ENCODE measurements at regions not wholly inside any gene's neighbourhood (a gene's known extent, or its start where the extent isn't known, plus 50 kb on each side); places are given as distances from the start of the nearest gene placed in this dataset.

DNA sequence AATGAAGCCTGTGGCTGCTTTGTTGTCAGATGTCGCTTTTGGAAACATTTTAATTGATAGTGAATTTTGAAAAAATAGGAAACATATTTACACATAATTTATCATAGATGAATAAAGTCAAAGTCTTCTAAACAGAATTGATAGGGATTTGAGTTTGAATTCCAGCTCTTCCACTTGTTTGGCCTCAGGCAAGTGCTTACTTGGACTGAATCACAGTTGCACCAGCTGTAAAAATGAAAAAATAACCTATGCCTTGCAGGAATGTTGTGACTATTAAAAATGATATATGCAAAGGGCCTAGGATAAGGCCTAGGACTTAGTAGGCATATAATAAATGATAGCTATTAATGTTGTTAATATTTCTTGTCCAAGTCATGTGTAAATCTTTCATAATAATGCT lies 618.5 kb upstream of the MMS22L start:
- DNase-seq: no peak
- H3K36me3 Mint-ChIP-seq (ENCODE audit: insufficient read depth, unreplicated experiment): no peaks in the 10 kb centered on the region
- intact Hi-C loops (cut with micrococcal nuclease; ENCODE audit: unreplicated experiment): no loop called here
- CTCF ChIA-PET: no interaction called here
- H3K4me1 Mint-ChIP-seq (ENCODE audit: low read depth, unreplicated experiment): no peaks in the 10 kb centered on the region
- H3K27ac Mint-ChIP-seq (ENCODE audit: unreplicated experiment): no peak overlapping the region
- BruUV-seq (replicated peaks): no TSS peak
- H3K9me3 Mint-ChIP-seq (ENCODE audit: low read depth, unreplicated experiment): peaks cover 3% of the 10 kb centered on the region
- TF ChIP-seq, protein P1, sequence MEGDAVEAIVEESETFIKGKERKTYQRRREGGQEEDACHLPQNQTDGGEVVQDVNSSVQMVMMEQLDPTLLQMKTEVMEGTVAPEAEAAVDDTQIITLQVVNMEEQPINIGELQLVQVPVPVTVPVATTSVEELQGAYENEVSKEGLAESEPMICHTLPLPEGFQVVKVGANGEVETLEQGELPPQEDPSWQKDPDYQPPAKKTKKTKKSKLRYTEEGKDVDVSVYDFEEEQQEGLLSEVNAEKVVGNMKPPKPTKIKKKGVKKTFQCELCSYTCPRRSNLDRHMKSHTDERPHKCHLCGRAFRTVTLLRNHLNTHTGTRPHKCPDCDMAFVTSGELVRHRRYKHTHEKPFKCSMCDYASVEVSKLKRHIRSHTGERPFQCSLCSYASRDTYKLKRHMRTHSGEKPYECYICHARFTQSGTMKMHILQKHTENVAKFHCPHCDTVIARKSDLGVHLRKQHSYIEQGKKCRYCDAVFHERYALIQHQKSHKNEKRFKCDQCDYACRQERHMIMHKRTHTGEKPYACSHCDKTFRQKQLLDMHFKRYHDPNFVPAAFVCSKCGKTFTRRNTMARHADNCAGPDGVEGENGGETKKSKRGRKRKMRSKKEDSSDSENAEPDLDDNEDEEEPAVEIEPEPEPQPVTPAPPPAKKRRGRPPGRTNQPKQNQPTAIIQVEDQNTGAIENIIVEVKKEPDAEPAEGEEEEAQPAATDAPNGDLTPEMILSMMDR (IDR thresholded peaks at IDR 0.05; ENCODE audit: unreplicated experiment): no peak
- H3K27me3 Mint-ChIP-seq (ENCODE audit: unreplicated experiment): no peaks in the 10 kb centered on the region
- H3K4me3 Mint-ChIP-seq (ENCODE audit: low read depth, unreplicated experiment): no peak overlapping the region

- TF ChIP-seq, protein P1 (IDR thresholded peaks at IDR 0.05; ENCODE audit: unreplicated experiment): no peak
- no peak overlapping the region for H3K4me3 Mint-ChIP-seq (ENCODE audit: low read depth, unreplicated experiment)
- CTCF ChIA-PET: no interaction called here
- H3K4me1 Mint-ChIP-seq (ENCODE audit: low read depth, unreplicated experiment): no peaks in the 10 kb centered on the region
- BruUV-seq (replicated peaks): no TSS peak
- H3K36me3 Mint-ChIP-seq (ENCODE audit: insufficient read depth, unreplicated experiment): no peaks in the 10 kb centered on the region
- intact Hi-C loops (cut with micrococcal nuclease; ENCODE audit: unreplicated experiment): no loop called here
- H3K27me3 Mint-ChIP-seq (ENCODE audit: unreplicated experiment): no peaks in the 10 kb centered on the region
- H3K9me3 Mint-ChIP-seq (ENCODE audit: low read depth, unreplicated experiment): peaks cover 4% of the 10 kb centered on the region
- H3K27ac Mint-ChIP-seq (ENCODE audit: unreplicated experiment): no peak overlapping the region
- DNase-seq: no peak
These were observed 626.4 kb upstream of the MMS22L start for GRCh38 chr6:97909380-97909779.

DNA sequence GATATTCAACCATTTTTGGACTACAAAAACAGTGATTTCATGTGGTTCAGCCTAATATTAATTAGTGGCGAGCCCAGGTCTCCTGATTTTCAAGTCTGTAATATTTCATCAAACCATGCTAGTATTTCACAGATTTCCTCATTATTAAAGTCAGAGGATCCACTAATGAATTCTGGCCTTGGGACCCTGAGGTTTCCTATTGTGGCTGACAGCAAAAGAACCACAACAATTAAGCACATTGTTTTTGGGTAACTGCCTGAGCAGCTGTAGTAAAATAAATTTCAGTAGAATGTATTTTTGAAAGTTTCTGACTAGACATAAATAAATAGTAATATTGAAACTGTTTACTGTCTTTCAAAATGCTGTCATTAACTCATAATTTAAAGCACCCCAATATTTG lies 630.7 kb upstream of the MMS22L start:
- TF ChIP-seq, protein P1 (IDR thresholded peaks at IDR 0.05; ENCODE audit: unreplicated experiment): no peak
- DNase-seq: no peak
- intact Hi-C loops (cut with micrococcal nuclease; ENCODE audit: unreplicated experiment): no loop called here
- Mint-ChIP-seq H3K27me3 (ENCODE audit: unreplicated experiment) (no peaks in the 10 kb centered on the region), H3K4me3 (ENCODE audit: low read depth, unreplicated experiment) (no peak overlapping the region), H3K9me3 (ENCODE audit: low read depth, unreplicated experiment) (no peaks in the 10 kb centered on the region), H3K4me1 (ENCODE audit: low read depth, unreplicated experiment) (no peaks in the 10 kb centered on the region), H3K27ac (ENCODE audit: unreplicated experiment) (no peak overlapping the region), H3K36me3 (ENCODE audit: insufficient read depth, unreplicated experiment) (no peaks in the 10 kb centered on the region)
- CTCF ChIA-PET: no interaction called here
- no TSS peak for BruUV-seq (replicated peaks)

DNA sequence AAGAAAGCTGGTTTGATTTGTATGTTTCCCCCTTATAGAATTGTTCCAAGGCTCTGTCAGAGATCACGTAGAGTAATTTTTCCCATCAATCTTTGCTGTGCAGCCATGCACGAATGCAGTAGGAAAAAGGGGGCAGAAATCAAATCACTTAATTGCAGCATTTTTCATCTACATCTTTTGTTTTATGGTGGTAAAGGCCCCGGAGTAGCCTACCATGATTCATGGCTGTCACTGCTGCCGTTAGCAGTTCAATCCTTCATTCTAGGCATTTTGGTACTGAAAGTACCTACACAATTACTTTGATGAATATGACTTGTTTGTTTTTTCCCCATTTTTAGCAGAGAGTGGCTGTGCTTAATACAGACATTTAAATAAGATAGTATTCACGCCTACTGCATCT lies 631.9 kb upstream of the MMS22L start:
- Mint-ChIP-seq H3K4me1 (ENCODE audit: low read depth, unreplicated experiment) (no peaks in the 10 kb centered on the region), H3K27ac (ENCODE audit: unreplicated experiment) (no peak overlapping the region), H3K4me3 (ENCODE audit: low read depth, unreplicated experiment) (no peak overlapping the region), H3K27me3 (ENCODE audit: unreplicated experiment) (no peaks in the 10 kb centered on the region), H3K9me3 (ENCODE audit: low read depth, unreplicated experiment) (no peaks in the 10 kb centered on the region), H3K36me3 (ENCODE audit: insufficient read depth, unreplicated experiment) (no peaks in the 10 kb centered on the region)
- CTCF ChIA-PET: no interaction called here
- no TSS peak for BruUV-seq (replicated peaks)
- TF ChIP-seq, protein P1 (IDR thresholded peaks at IDR 0.05; ENCODE audit: unreplicated experiment): no peak
- intact Hi-C loops (cut with micrococcal nuclease; ENCODE audit: unreplicated experiment): no loop called here
- DNase-seq: no peak

DNA sequence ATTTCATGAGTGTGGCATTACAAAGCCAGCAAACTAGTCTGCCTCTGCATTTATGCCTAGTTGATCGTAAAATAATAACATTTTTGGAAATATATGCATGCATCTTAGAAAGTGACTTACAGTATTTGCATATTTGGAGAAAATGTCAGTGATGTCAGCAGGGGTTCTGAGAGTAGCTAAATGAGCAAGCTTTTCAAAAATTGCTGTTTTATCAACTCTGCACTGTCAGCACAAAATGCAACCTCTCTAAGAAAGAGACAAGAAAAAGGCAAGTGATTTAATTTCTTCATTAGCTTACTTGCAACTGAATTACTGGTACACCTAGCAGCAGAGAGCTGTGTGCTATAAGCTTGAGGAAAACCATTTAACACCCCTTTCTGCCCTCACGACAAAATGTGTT lies 632.5 kb upstream of the MMS22L start:
- CTCF ChIA-PET: no interaction called here
- intact Hi-C loops (cut with micrococcal nuclease; ENCODE audit: unreplicated experiment): no loop called here
- no peaks in the 10 kb centered on the region for H3K4me1 Mint-ChIP-seq (ENCODE audit: low read depth, unreplicated experiment)
- no peak overlapping the region for H3K4me3 Mint-ChIP-seq (ENCODE audit: low read depth, unreplicated experiment)
- no peak for DNase-seq
- no TSS peak for BruUV-seq (replicated peaks)
- TF ChIP-seq, protein P1 (IDR thresholded peaks at IDR 0.05; ENCODE audit: unreplicated experiment): no peak
- no peaks in the 10 kb centered on the region for H3K9me3 Mint-ChIP-seq (ENCODE audit: low read depth, unreplicated experiment)
- H3K27me3 Mint-ChIP-seq (ENCODE audit: unreplicated experiment): no peaks in the 10 kb centered on the region
- H3K36me3 Mint-ChIP-seq (ENCODE audit: insufficient read depth, unreplicated experiment): no peaks in the 10 kb centered on the region
- H3K27ac Mint-ChIP-seq (ENCODE audit: unreplicated experiment): no peak overlapping the region

Measured in Calu3 (cell line).